HG03457 (cell line): ENCODE measurements at regions not wholly inside any gene's neighbourhood (a gene's known extent, or its start where the extent isn't known, plus 50 kb on each side); places are given as distances from the start of the nearest gene placed in this dataset.
A peak's percentile ranks its signal among the peaks of the same experiment; 100 is the strongest.
"Not testable (repeated sequence)": the region's sequence is repeated elsewhere in the genome, so short reads cannot be mapped to it uniquely, and the experiment has no call there.

Experiments
- ATAC-seq: cut with Tn5 transposase; IDR thresholded peaks from one replicate; pipeline ENCODE4 v1.9.1; 2021; ENCODE audit warnings: moderate number of reproducible peaks; ENCODE audit not compliant: unreplicated experiment

DNA sequence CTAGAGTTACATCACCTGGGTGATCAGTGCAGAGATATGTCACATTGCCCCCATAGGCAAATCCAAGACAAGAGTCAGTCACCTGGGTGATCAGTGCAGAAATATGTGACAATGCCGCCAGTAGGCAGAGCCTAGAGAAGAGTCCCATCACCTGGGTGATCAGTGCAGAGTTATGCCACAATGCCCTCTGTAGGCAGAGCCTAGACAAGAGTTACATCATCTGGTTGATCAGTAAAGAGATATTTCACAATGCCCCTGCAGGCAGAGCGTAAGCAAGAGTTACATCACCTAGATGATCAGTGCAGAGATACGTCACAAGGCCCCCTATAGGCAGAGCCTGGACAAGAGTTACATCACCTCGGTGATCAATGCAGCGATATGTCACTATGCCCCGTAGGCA, 63.3 kb upstream of the FRG2B start:
- ATAC-seq = not testable (repeated sequence)

DNA sequence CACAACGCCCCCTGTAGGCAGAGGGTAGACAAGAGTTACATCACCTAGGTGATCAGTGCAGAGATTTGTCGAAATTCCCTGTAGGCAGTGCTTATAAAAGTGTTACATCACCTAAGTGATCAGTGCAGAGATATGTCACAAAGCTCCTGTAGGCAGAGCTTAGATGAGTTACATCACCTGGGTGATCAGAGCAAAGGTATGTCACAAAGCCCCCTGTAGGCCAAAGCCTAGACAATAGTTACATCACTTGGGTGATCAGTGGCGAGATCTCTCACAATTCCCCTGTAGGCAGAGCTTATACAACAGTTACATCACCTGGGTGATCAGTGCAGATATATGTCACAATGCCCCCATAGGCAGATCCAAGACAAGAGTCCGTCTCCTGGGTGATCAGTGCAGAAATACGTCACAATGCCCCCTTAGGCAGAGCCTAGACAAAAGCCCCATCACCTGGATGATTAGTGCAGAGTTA, 61.9 kb upstream of the FRG2B start:
- peak; percentile 16 for ATAC-seq

DNA sequence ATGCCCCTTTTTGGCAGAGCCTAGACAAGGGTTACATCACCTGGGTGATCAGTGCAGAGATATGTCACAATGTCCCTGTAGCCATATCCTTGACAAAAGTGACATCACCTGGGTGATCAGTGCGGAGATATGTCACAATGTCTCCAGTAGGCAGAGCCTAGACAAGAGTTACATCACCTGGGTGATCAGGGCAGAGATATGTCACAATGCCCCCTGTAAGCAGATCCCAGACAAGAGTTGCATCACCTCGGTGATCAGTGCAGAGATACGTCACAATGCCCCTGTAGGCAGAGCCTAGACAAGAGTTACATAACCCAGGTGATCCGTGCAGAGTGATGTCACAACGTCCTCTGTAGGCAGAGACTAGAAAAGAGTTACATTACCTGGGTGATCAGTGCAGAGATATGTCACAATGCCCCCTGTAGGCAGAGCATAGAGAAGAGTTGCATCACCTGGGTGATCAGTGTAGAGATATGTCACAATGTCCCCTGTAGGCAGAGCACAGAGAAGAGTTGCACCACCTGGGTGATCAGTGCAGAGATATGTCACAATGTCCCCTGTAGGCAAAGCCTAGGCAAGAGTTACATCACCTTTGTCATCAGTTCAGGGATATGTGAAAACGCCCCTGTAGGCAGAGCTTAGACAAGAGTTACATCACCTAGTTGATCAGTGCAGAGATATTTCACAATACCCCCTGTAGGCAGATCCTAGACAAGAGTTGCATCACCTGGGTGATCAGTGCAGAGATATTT, 61.3 kb upstream of the FRG2B start:
- peak; percentile 44 for ATAC-seq

DNA sequence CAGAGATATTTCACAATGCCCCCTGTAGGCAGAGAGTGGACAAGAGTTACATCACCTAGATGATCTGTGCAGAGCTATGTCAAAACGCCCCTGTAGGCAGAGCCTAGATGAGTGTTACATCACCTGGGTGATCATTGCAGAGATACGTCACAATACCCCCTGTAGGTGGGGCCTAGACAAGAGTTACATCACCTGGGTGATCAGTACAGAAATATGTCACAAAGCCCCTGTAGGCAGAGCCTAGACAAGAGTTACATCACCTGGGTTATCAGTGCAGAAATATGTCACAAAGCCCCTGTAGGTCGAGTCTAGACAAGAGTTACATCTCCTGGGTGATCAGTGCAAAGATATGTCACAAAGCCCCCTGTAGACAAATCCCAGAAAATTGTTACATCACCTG, 60.4 kb upstream of the FRG2B start:
- not testable (repeated sequence) for ATAC-seq
